Motor neuron (in vitro differentiated cells): ENCODE measurements at regions not wholly inside any gene's neighbourhood (a gene's known extent, or its start where the extent isn't known, plus 50 kb on each side); places are given as distances from the start of the nearest gene placed in this dataset.

ENCODE experiments used
- ATAC-seq, 8 experiments: fragments of 200-7000 bp; cut with Tn5 transposase; replicated peaks in 6 of 8; 2 replicates each; pipeline ENCODE4 v1.8.0; 2021; ENCODE audit warnings: mild to moderate bottlenecking in 8 of 8, moderate library complexity in 8 of 8
- H3K27ac ChIP-seq, 2 donors: fragments of 250-450 bp; sonication (Bioruptor Pico); 2 replicates each; pipeline ENCODE4 v1.9.0; 2021; ENCODE audit warnings: antibody characterized with exemption in 2 of 2, mild to moderate bottlenecking in 2 of 2, moderate library complexity in 1 of 2
- H3K4me1 ChIP-seq, 2 donors: fragments of 250-450 bp; sonication (Bioruptor Pico); replicated peaks in 1 of 2; 2 replicates each; pipeline ENCODE4 v1.6.1; 2021; ENCODE audit warnings: antibody characterized with exemption in 2 of 2, mild to moderate bottlenecking in 2 of 2, moderate library complexity in 1 of 2
- H3K4me3 ChIP-seq, 5 donors: fragments of 250-450 bp; sonication (Bioruptor Pico); 2 replicates each; pipeline ENCODE4 v1.9.0; 2021; ENCODE audit warnings: antibody characterized with exemption in 5 of 5, mild to moderate bottlenecking in 5 of 5, moderate library complexity in 4 of 5
- WGBS, 10 experiments: fragments of 450-650 bp; shearing (Covaris generic); methylation state at CpG; one replicate each; pipeline ENCODE4 v1.0.0; 2022; 5-methylcytosine and 5-hydroxymethylcytosine counted together
- in situ Hi-C, 9 experiments: fragments of 400-800 bp; cut with MboI; loops; one replicate each; pipeline ENCODE4 v1.15.0; 2021; ENCODE audit warnings: low sequenced_read_pairs in 9 of 9, low pct_unique_long_range_greater_than_20kb in 2 of 9; ENCODE audit not compliant: unreplicated experiment in 9 of 9

GRCh38 chr2:150019063-150019462, 431.5 kb upstream of the MMADHC start:
- 93 to 100% (median 100%) methylated on average over 1 to 3 of the region's 3 CpGs; no CpG with 5 or more reads in 4 of the 10 experiments for WGBS, 10 experiments
- Histone ChIP-seq H3K27ac (no peak overlapping the region), H3K4me3 (no peak overlapping the region), H3K4me1 (no peaks in the 10 kb centered on the region)
- ATAC-seq = no peak
- in situ Hi-C loops = no loop called here

GRCh38 chr2:150012986-150013385, 425.4 kb upstream of the MMADHC start:
- Histone ChIP-seq H3K4me3 (no peak overlapping the region), H3K4me1 (no peaks in the 10 kb centered on the region), H3K27ac (no peak overlapping the region)
- in situ Hi-C loops = no loop called here
- ATAC-seq = no peak
- 0 to 100% (median 80%) methylated on average over 1 of the region's 1 CpG; no CpG with 5 or more reads in 4 of the 10 experiments for WGBS, 10 experiments

GRCh38 chr2:150011161-150011730, 423.7 kb upstream of the MMADHC start:
- in situ Hi-C loops = no loop called here
- ATAC-seq = no peak
- no peak overlapping the region for H3K4me3 ChIP-seq
- H3K4me1 ChIP-seq = no peaks in the 10 kb centered on the region
- WGBS, 10 experiments = 61 to 100% (median 92%) methylated on average over 1 to 3 of the region's 3 CpGs
- no peak overlapping the region for H3K27ac ChIP-seq

GRCh38 chr2:150008901-150009300, 421.3 kb upstream of the MMADHC start:
- Histone ChIP-seq H3K27ac (no peak overlapping the region), H3K4me1 (no peaks in the 10 kb centered on the region), H3K4me3 (no peak overlapping the region)
- no peak for ATAC-seq
- in situ Hi-C loops = no loop called here
- 86 to 100% (median 100%) methylated on average over 1 of the region's 1 CpG; no CpG with 5 or more reads in 7 of the 10 experiments for WGBS, 10 experiments

DNA sequence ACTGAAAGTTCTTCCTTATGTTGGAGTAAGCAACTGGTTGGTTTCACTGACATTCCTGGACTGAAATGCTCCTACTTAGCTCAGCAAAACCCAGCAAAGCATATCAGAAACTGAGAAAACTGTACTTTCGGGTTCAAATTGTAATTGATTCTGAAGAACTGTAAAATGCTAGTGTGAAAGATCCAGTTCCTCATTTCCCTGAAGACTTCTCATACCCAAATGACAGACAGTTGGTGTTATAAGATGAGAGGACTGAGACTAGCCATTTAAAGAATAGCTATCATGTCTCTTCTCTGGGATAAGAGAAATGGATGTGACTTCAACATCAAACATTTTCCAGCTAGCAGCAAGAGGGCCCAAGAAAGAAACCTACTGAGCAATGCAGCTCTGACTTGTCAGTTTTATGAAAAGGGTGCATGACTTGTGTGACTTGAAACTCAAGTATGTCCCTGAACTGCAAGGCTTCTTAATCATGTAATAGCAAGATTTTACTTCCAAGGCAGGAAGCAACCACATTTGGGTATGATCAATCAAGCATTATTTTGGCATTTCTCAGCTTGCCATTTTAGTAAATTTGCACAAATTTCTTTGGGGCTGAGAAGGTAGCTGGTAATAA, 420.3 kb upstream of the MMADHC start:
- Histone ChIP-seq H3K27ac (no peak overlapping the region), H3K4me1 (no peaks in the 10 kb centered on the region), H3K4me3 (no peak overlapping the region)
- WGBS, 10 experiments = 83 to 100% (median 93%) methylated on average over 1 of the region's 1 CpG; no CpG with 5 or more reads in 6 of the 10 experiments
- in situ Hi-C loops = no loop called here
- ATAC-seq = no peak

GRCh38 chr2:150006591-150006990, 419.0 kb upstream of the MMADHC start:
- Histone ChIP-seq H3K4me1 (peaks cover 0 to 12% of the 10 kb centered on the region in 2 donors), H3K4me3 (no peak overlapping the region), H3K27ac (no peak overlapping the region)
- in situ Hi-C loops = no loop called here
- ATAC-seq = no peak
- WGBS, 10 experiments = 82 to 100% (median 96%) methylated on average over 1 to 4 of the region's 4 CpGs

- peak in 2 of 8 experiments; percentile 27 to 34 for ATAC-seq
- H3K27ac ChIP-seq = no peak overlapping the region
- H3K4me1 ChIP-seq = peaks cover 0 to 12% of the 10 kb centered on the region in 2 donors
- WGBS, 10 experiments = 89 to 100% (median 100%) methylated on average over 1 of the region's 1 CpG; no CpG with 5 or more reads in 6 of the 10 experiments
- in situ Hi-C loops = no loop called here
- H3K4me3 ChIP-seq = no peak overlapping the region
Observed at GRCh38 chr2:150003544-150003943, 416.0 kb upstream of the MMADHC start.

GRCh38 chr2:150001788-150002187, 414.2 kb upstream of the MMADHC start:
- WGBS, 10 experiments = 63 to 100% (median 82%) methylated on average over 2 to 4 of the region's 4 CpGs
- Histone ChIP-seq H3K27ac (no peak overlapping the region), H3K4me1 (peaks cover 0 to 12% of the 10 kb centered on the region in 2 donors), H3K4me3 (no peak overlapping the region)
- in situ Hi-C loops = no loop called here
- no peak for ATAC-seq

DNA sequence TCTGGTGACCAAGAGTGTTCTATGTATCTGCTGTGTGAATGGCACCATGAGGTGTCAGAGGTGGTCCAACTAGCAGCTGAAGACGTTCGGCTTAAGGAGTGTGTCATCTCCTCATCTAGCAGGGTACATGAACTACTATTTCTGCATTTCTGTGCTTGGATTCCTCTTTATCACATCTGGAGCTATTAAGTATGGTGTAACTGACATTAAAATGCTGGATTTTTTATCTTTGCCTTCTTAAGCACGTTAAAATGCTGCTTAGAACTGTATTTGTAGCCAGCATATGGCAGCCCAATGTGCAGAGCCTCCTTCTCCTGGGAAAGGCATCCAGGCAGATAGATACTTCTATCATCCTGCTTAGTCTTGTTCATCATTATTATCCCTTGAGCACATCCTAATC, 409.3 kb upstream of the MMADHC start:
- H3K4me1 ChIP-seq = peaks cover 0 to 3% of the 10 kb centered on the region in 2 donors
- in situ Hi-C loops = no loop called here
- H3K27ac ChIP-seq = no peak overlapping the region
- no peak overlapping the region for H3K4me3 ChIP-seq
- 25 to 100% (median 81%) methylated on average over 1 to 3 of the region's 3 CpGs for WGBS, 10 experiments
- ATAC-seq = no peak

- Histone ChIP-seq H3K4me3 (no peak overlapping the region), H3K27ac (no peak overlapping the region), H3K4me1 (no peaks in the 10 kb centered on the region)
- 0 to 92% (median 69%) methylated on average over 1 to 6 of the region's 9 CpGs; no CpG with 5 or more reads in 2 of the 10 experiments for WGBS, 10 experiments
- peak in 3 of 8 experiments; percentile 96 to 98 (median 97) for ATAC-seq
- in situ Hi-C loops = no loop called here
Observed at GRCh38 chr2:149994057-149994728, 406.6 kb upstream of the MMADHC start.

- Histone ChIP-seq H3K27ac (no peak overlapping the region), H3K4me1 (no peaks in the 10 kb centered on the region), H3K4me3 (no peak overlapping the region)
- in situ Hi-C loops = no loop called here
- 50 to 100% (median 83%) methylated on average over 1 of the region's 1 CpG; no CpG with 5 or more reads in 1 of the 10 experiments for WGBS, 10 experiments
- ATAC-seq = no peak
Observed at GRCh38 chr2:149993316-149993715, 405.7 kb upstream of the MMADHC start.

DNA sequence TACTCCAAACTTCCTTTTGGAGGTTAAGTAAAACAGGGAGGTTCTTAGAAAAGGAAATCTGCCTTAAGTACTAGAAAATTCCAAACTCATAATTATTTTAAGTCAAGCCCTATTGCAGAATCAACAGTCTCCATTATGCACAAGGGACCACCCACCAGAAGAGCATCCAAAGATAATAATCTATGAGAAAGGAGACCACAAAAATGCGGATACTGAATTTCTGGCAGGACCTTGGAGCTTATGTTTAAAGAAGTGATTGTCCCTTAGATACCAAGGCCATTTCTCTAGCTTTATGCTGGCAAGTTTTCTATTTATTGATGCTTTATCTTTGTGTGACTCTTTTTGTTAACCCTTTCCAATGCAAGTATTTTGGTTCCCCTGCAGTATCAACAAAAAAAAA, 404.0 kb upstream of the MMADHC start:
- WGBS, 10 experiments = 40 to 100% (median 100%) methylated on average over 1 of the region's 1 CpG; no CpG with 5 or more reads in 1 of the 10 experiments
- in situ Hi-C loops = no loop called here
- no peak for ATAC-seq
- Histone ChIP-seq H3K4me1 (no peaks in the 10 kb centered on the region), H3K27ac (no peak overlapping the region), H3K4me3 (no peak overlapping the region)

GRCh38 chr2:149990965-149991364, 403.4 kb upstream of the MMADHC start:
- in situ Hi-C loops = no loop called here
- ATAC-seq = no peak
- Histone ChIP-seq H3K27ac (no peak overlapping the region), H3K4me1 (no peaks in the 10 kb centered on the region), H3K4me3 (no peak overlapping the region)
- 65 to 100% (median 83%) methylated on average over 1 to 2 of the region's 2 CpGs for WGBS, 10 experiments
